Activated naive CD4-positive, alpha-beta T cell treated with anti-CD3 and anti-CD28 coated beads, Interleukin-2, amount 50 U/mL, for 24 hours (primary cell): ENCODE measurements at regions not wholly inside any gene's neighbourhood (a gene's known extent, or its start where the extent isn't known, plus 50 kb on each side); places are given as distances from the start of the nearest gene placed in this dataset.

Experiments
- H3K27ac Mint-ChIP-seq: one replicate; pipeline ENCODE4 v1.8.0; 2021; ENCODE audit warnings: mild to moderate bottlenecking, mixed read lengths
- H3K27me3 Mint-ChIP-seq: one replicate; pipeline ENCODE4 v1.8.0; 2021; ENCODE audit warnings: mixed read lengths
- H3K36me3 Mint-ChIP-seq: one replicate; pipeline ENCODE4 v1.8.0; 2021; ENCODE audit warnings: mixed read lengths
- H3K4me1 Mint-ChIP-seq: one replicate; pipeline ENCODE4 v1.8.0; 2021; ENCODE audit warnings: mixed read lengths
- H3K4me3 Mint-ChIP-seq: one replicate; pipeline ENCODE4 v1.8.0; 2021; ENCODE audit warnings: mild to moderate bottlenecking, mixed read lengths
- H3K9me3 Mint-ChIP-seq: one replicate; pipeline ENCODE4 v1.8.0; 2021; ENCODE audit warnings: mixed read lengths

- Mint-ChIP-seq H3K27ac (peak overlapping the region; percentile 48), H3K27me3 (no peaks in the 10 kb centered on the region), H3K9me3 (no peaks in the 10 kb centered on the region), H3K36me3 (no peaks in the 10 kb centered on the region), H3K4me3 (no peak overlapping the region), H3K4me1 (peaks cover 12% of the 10 kb centered on the region)
These were observed 153.0 kb downstream of the UXS1 start for GRCh38 chr2:106041150-106041549.

- no peaks in the 10 kb centered on the region for H3K9me3 Mint-ChIP-seq
- no peaks in the 10 kb centered on the region for H3K36me3 Mint-ChIP-seq
- no peak overlapping the region for H3K4me3 Mint-ChIP-seq
- peaks cover 16% of the 10 kb centered on the region for H3K4me1 Mint-ChIP-seq
- no peaks in the 10 kb centered on the region for H3K27me3 Mint-ChIP-seq
- H3K27ac Mint-ChIP-seq, result no peak overlapping the region
These were observed 154.3 kb downstream of the UXS1 start for GRCh38 chr2:106039634-106040315.

GRCh38 chr2:106038601-106039375, 155.3 kb downstream of the UXS1 start:
- Mint-ChIP-seq H3K36me3 (no peaks in the 10 kb centered on the region), H3K27me3 (no peaks in the 10 kb centered on the region), H3K27ac (peak overlapping the region; percentile 53), H3K9me3 (no peaks in the 10 kb centered on the region), H3K4me3 (no peak overlapping the region), H3K4me1 (peaks cover 16% of the 10 kb centered on the region)

- no peaks in the 10 kb centered on the region for H3K36me3 Mint-ChIP-seq
- no peaks in the 10 kb centered on the region for H3K9me3 Mint-ChIP-seq
- no peak overlapping the region for H3K4me3 Mint-ChIP-seq
- no peaks in the 10 kb centered on the region for H3K27me3 Mint-ChIP-seq
- H3K4me1 Mint-ChIP-seq, result peaks cover 16% of the 10 kb centered on the region
- no peak overlapping the region for H3K27ac Mint-ChIP-seq
These were observed 156.2 kb downstream of the UXS1 start for GRCh38 chr2:106037932-106038331.

- no peaks in the 10 kb centered on the region for H3K27me3 Mint-ChIP-seq
- H3K4me1 Mint-ChIP-seq, result peaks cover 16% of the 10 kb centered on the region
- no peaks in the 10 kb centered on the region for H3K36me3 Mint-ChIP-seq
- no peak overlapping the region for H3K4me3 Mint-ChIP-seq
- no peaks in the 10 kb centered on the region for H3K9me3 Mint-ChIP-seq
- no peak overlapping the region for H3K27ac Mint-ChIP-seq
These were observed 156.8 kb downstream of the UXS1 start for GRCh38 chr2:106037262-106037661.

GRCh38 chr2:106034325-106034724, 159.8 kb downstream of the UXS1 start:
- no peaks in the 10 kb centered on the region for H3K9me3 Mint-ChIP-seq
- no peaks in the 10 kb centered on the region for H3K36me3 Mint-ChIP-seq
- no peaks in the 10 kb centered on the region for H3K27me3 Mint-ChIP-seq
- no peak overlapping the region for H3K4me3 Mint-ChIP-seq
- peaks cover 25% of the 10 kb centered on the region for H3K4me1 Mint-ChIP-seq
- H3K27ac Mint-ChIP-seq, result no peak overlapping the region

- Mint-ChIP-seq H3K9me3 (no peaks in the 10 kb centered on the region), H3K4me3 (no peak overlapping the region), H3K27ac (no peak overlapping the region), H3K27me3 (no peaks in the 10 kb centered on the region), H3K36me3 (no peaks in the 10 kb centered on the region), H3K4me1 (peaks cover 26% of the 10 kb centered on the region)
These were observed 161.4 kb downstream of the UXS1 start for GRCh38 chr2:106032676-106033075.

GRCh38 chr2:106030287-106031268, 163.5 kb downstream of the UXS1 start:
- Mint-ChIP-seq H3K9me3 (no peaks in the 10 kb centered on the region), H3K27ac (peak overlapping the region; percentile 72), H3K4me1 (peaks cover 38% of the 10 kb centered on the region), H3K4me3 (no peak overlapping the region), H3K36me3 (no peaks in the 10 kb centered on the region), H3K27me3 (no peaks in the 10 kb centered on the region)

GRCh38 chr2:106028192-106028591, 165.9 kb downstream of the UXS1 start:
- Mint-ChIP-seq H3K36me3 (no peaks in the 10 kb centered on the region), H3K27me3 (no peaks in the 10 kb centered on the region), H3K9me3 (no peaks in the 10 kb centered on the region), H3K4me3 (no peak overlapping the region), H3K27ac (no peak overlapping the region), H3K4me1 (peaks cover 50% of the 10 kb centered on the region)

GRCh38 chr2:106026271-106027190, 167.6 kb downstream of the UXS1 start:
- Mint-ChIP-seq H3K4me3 (no peak overlapping the region), H3K36me3 (no peaks in the 10 kb centered on the region)

GRCh38 chr2:106025796-106026195, 168.3 kb downstream of the UXS1 start:
- H3K36me3 Mint-ChIP-seq, result no peaks in the 10 kb centered on the region
- H3K9me3 Mint-ChIP-seq, result no peaks in the 10 kb centered on the region
- H3K27me3 Mint-ChIP-seq, result no peaks in the 10 kb centered on the region
- no peak overlapping the region for H3K4me3 Mint-ChIP-seq
- H3K27ac Mint-ChIP-seq, result peak overlapping the region; percentile 38
- peaks cover 54% of the 10 kb centered on the region for H3K4me1 Mint-ChIP-seq

More at GRCh38 chr2:106026271-106027190, 167.6 kb downstream of the UXS1 start:
- Mint-ChIP-seq H3K9me3 (no peaks in the 10 kb centered on the region), H3K4me1 (peaks cover 51% of the 10 kb centered on the region), H3K27me3 (no peaks in the 10 kb centered on the region), H3K27ac (peak overlapping the region; percentile 18)

- Mint-ChIP-seq H3K27me3 (no peaks in the 10 kb centered on the region), H3K4me1 (peaks cover 38% of the 10 kb centered on the region), H3K36me3 (no peaks in the 10 kb centered on the region), H3K9me3 (no peaks in the 10 kb centered on the region), H3K27ac (no peak overlapping the region), H3K4me3 (no peak overlapping the region)
These were observed 172.5 kb downstream of the UXS1 start for GRCh38 chr2:106021662-106022028.

- H3K36me3 Mint-ChIP-seq, result no peaks in the 10 kb centered on the region
- no peak overlapping the region for H3K27ac Mint-ChIP-seq
- no peaks in the 10 kb centered on the region for H3K27me3 Mint-ChIP-seq
- no peak overlapping the region for H3K4me3 Mint-ChIP-seq
- peaks cover 34% of the 10 kb centered on the region for H3K4me1 Mint-ChIP-seq
- no peaks in the 10 kb centered on the region for H3K9me3 Mint-ChIP-seq
These were observed 173.1 kb downstream of the UXS1 start for GRCh38 chr2:106020821-106021661.

GRCh38 chr2:106020032-106020431, 174.1 kb downstream of the UXS1 start:
- no peak overlapping the region for H3K27ac Mint-ChIP-seq
- no peaks in the 10 kb centered on the region for H3K9me3 Mint-ChIP-seq
- no peak overlapping the region for H3K4me3 Mint-ChIP-seq
- no peaks in the 10 kb centered on the region for H3K27me3 Mint-ChIP-seq
- no peaks in the 10 kb centered on the region for H3K36me3 Mint-ChIP-seq
- peaks cover 31% of the 10 kb centered on the region for H3K4me1 Mint-ChIP-seq
